ENCODE measurements at regions not wholly inside any gene's neighbourhood (a gene's known extent, or its start where the extent isn't known, plus 50 kb on each side); places are given as distances from the start of the nearest gene placed in this dataset.

DNA sequence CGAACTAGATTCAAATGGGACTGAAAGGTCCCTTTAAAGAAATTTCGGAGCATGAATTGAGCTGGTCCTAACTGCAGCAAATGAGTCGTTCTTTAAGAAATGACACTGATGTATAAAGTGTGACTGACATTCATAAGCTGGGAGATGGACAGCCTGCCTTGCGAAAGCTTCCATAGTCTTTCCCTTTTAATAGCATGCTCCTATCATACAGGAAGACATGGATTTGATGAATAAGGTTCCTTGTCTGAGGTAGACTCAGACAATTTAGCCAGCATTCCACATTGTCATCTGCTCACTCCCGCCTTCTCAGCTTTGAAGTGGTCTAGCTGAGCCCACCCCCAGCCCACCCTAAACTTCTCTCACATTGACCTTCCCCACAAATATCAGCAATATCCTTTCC, 264.9 kb downstream of the TSN start:
- Mint-ChIP-seq H3K36me3 (ENCODE audit: insufficient read depth, unreplicated experiment) (no peaks in the 10 kb centered on the region), H3K4me1 (ENCODE audit: insufficient read depth, unreplicated experiment) (peaks cover 8% of the 10 kb centered on the region), H3K4me3 (ENCODE audit: unreplicated experiment) (no peak overlapping the region), H3K27ac (ENCODE audit: low read depth, unreplicated experiment) (no peak overlapping the region), H3K27me3 (ENCODE audit: insufficient read depth, unreplicated experiment) (no peaks in the 10 kb centered on the region), H3K9me3 (ENCODE audit: unreplicated experiment) (no peaks in the 10 kb centered on the region)
- intact Hi-C loops (cut with micrococcal nuclease): no loop called here
- TF ChIP-seq, protein P1, sequence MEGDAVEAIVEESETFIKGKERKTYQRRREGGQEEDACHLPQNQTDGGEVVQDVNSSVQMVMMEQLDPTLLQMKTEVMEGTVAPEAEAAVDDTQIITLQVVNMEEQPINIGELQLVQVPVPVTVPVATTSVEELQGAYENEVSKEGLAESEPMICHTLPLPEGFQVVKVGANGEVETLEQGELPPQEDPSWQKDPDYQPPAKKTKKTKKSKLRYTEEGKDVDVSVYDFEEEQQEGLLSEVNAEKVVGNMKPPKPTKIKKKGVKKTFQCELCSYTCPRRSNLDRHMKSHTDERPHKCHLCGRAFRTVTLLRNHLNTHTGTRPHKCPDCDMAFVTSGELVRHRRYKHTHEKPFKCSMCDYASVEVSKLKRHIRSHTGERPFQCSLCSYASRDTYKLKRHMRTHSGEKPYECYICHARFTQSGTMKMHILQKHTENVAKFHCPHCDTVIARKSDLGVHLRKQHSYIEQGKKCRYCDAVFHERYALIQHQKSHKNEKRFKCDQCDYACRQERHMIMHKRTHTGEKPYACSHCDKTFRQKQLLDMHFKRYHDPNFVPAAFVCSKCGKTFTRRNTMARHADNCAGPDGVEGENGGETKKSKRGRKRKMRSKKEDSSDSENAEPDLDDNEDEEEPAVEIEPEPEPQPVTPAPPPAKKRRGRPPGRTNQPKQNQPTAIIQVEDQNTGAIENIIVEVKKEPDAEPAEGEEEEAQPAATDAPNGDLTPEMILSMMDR (IDR thresholded peaks at IDR 0.05; ENCODE audit: unreplicated experiment): no peak
- DNase-seq (ENCODE audit: unreplicated experiment): no peak
- CTCF ChIA-PET: interaction anchor here (0.8 kb wide), 1 partner anchor 47 kb away, joined by 3 read pairs; no protein-coding TSS in a partner anchor
- BruUV-seq (replicated peaks): no TSS peak
- POLR2A ChIA-PET: no interaction called here

DNA sequence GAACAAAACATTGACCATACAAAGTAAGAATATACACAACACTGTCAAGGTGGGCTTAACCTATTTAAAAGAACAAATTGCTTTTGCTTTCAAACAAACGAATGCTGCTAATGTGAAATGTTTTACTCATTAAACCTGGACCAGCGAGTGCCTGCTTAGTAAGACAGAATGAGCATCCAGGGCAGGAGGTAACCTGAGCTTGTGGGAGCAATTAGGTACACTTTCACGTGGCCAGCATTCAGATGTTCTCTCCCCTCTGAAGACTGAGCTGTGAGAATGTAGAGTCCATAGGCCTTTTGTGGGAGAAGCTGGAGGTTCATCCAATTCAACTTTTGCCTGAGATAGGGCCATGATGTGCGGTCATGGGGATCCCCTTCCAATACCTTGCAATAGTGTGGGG, 266.5 kb downstream of the TSN start:
- no peak for DNase-seq (ENCODE audit: unreplicated experiment)
- CTCF ChIA-PET: no interaction called here
- no TSS peak for BruUV-seq (replicated peaks)
- TF ChIP-seq, protein P1 (IDR thresholded peaks at IDR 0.05; ENCODE audit: unreplicated experiment): no peak
- Mint-ChIP-seq H3K36me3 (ENCODE audit: insufficient read depth, unreplicated experiment) (no peaks in the 10 kb centered on the region), H3K4me1 (ENCODE audit: insufficient read depth, unreplicated experiment) (peaks cover 8% of the 10 kb centered on the region), H3K27me3 (ENCODE audit: insufficient read depth, unreplicated experiment) (no peaks in the 10 kb centered on the region), H3K27ac (ENCODE audit: low read depth, unreplicated experiment) (no peak overlapping the region), H3K9me3 (ENCODE audit: unreplicated experiment) (no peaks in the 10 kb centered on the region), H3K4me3 (ENCODE audit: unreplicated experiment) (no peak overlapping the region)
- POLR2A ChIA-PET: no interaction called here
- intact Hi-C loops (cut with micrococcal nuclease): no loop called here

DNA sequence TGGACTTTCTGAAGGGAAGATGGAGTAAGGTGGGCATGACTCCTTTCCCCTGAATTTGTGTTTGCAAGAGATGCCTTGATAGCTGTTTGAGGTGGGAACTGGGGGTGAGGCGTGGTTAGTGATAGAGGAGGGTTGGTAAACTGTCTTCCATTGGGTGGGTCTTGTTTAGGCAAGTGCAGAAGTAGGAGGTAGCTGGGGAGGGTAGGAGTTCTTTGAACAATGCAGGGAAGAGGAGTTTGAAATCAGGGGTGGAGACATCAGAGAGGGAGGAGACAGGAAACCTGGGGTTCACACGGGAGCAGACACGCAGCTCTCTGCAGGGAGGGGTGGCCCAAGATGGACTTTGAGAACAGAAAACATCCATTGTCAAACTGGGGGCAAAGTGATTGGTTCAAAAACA, 267.1 kb downstream of the TSN start:
- H3K27me3 Mint-ChIP-seq (ENCODE audit: insufficient read depth, unreplicated experiment): no peaks in the 10 kb centered on the region
- no peaks in the 10 kb centered on the region for H3K9me3 Mint-ChIP-seq (ENCODE audit: unreplicated experiment)
- intact Hi-C loops (cut with micrococcal nuclease): no loop called here
- POLR2A ChIA-PET: no interaction called here
- TF ChIP-seq, protein P1 (IDR thresholded peaks at IDR 0.05; ENCODE audit: unreplicated experiment): no peak
- no peak overlapping the region for H3K27ac Mint-ChIP-seq (ENCODE audit: low read depth, unreplicated experiment)
- H3K4me3 Mint-ChIP-seq (ENCODE audit: unreplicated experiment): no peak overlapping the region
- H3K36me3 Mint-ChIP-seq (ENCODE audit: insufficient read depth, unreplicated experiment): no peaks in the 10 kb centered on the region
- H3K4me1 Mint-ChIP-seq (ENCODE audit: insufficient read depth, unreplicated experiment): peaks cover 8% of the 10 kb centered on the region
- DNase-seq (ENCODE audit: unreplicated experiment): no peak
- CTCF ChIA-PET: no interaction called here
- BruUV-seq (replicated peaks): no TSS peak

DNA sequence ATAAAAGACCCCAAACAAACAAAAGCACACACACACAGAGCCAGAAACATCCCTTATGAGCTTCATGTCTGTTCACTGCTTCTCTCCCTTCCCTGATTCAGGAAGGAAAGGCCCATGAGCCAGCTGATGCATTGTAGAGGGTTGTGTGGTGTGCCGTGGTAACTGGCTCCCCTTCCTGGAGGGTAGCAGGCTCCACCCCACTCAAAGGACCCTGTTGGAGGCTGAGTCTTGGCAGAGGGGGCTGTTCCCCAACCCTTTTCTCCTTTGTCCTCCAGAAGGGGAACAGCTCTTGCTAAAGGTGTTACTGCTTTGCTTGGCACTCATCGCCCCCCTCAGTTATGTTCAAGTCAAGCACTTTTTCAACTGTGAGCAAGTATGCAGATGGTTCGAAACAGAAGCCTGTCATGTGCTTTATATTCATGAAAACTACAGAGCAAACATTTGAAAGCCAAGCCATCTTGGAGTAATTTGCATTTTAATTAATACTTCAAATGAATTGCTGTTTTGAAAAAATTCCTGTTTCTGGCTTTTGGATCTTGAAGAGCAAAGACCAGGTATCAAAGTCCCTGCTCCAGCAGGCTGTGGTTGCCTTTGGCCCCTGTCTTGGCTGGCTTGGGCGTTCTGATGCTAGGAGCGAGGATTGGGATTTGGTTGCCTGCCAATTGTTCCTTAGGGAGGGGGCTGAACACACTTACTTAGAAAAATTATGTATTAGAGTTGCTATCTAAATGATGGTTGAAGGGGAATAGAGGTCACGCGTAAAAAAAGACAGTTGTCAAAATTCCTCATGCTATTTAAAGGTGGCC, 267.8 kb downstream of the TSN start:
- H3K4me3 Mint-ChIP-seq (ENCODE audit: unreplicated experiment): no peak overlapping the region
- peaks cover 10% of the 10 kb centered on the region for H3K4me1 Mint-ChIP-seq (ENCODE audit: insufficient read depth, unreplicated experiment)
- TF ChIP-seq, protein P1 (IDR thresholded peaks at IDR 0.05; ENCODE audit: unreplicated experiment): no peak
- ChIA-PET CTCF (no interaction called here), POLR2A (no interaction called here)
- no peaks in the 10 kb centered on the region for H3K27me3 Mint-ChIP-seq (ENCODE audit: insufficient read depth, unreplicated experiment)
- no peaks in the 10 kb centered on the region for H3K9me3 Mint-ChIP-seq (ENCODE audit: unreplicated experiment)
- no peak overlapping the region for H3K27ac Mint-ChIP-seq (ENCODE audit: low read depth, unreplicated experiment)
- no TSS peak for BruUV-seq (replicated peaks)
- no peak for DNase-seq (ENCODE audit: unreplicated experiment)
- intact Hi-C loops (cut with micrococcal nuclease): no loop called here
- no peaks in the 10 kb centered on the region for H3K36me3 Mint-ChIP-seq (ENCODE audit: insufficient read depth, unreplicated experiment)
